Kidney (tissue), 13 donors: ENCODE measurements at regions not wholly inside any gene's neighbourhood (a gene's known extent, or its start where the extent isn't known, plus 50 kb on each side); places are given as distances from the start of the nearest gene placed in this dataset.

Source experiments
- DNase-seq, 5 donors: peaks; one replicate each; pipeline ENCODE4 v3.0.0-alpha.2; 2013 to 2020
- FAIRE-seq: peaks from 2 replicates; lab custom pipeline; 2012; peaks lifted over from hg19 to GRCh38; lab: Jason Lieb, UNC
- H3K27ac ChIP-seq, 2 donors: one replicate each; pipeline ENCODE4 v1.7.0; 2013; ENCODE audit warnings: low read depth in 2 of 2, low read length in 2 of 2, inconsistent platforms in 1 of 2
- H3K27me3 ChIP-seq: one replicate; pipeline ENCODE4 v1.7.1; 2013; ENCODE audit warnings: low read length, inconsistent platforms; ENCODE audit not compliant: control insufficient read depth, insufficient read depth
- H3K36me3 ChIP-seq, 3 donors: one replicate each; pipeline versions ENCODE4 v1.7.0 to v1.7.1; 2013; ENCODE audit warnings: low read length in 3 of 3, control low read depth in 1 of 3, inconsistent platforms in 1 of 3; ENCODE audit not compliant: insufficient read depth in 3 of 3, control insufficient read depth in 2 of 3
- H3K4me1 ChIP-seq, 3 donors: one replicate each; pipeline versions ENCODE4 v1.7.0 to v1.7.1; 2013; ENCODE audit warnings: low read length in 3 of 3, inconsistent platforms in 1 of 3, low read depth in 1 of 3; ENCODE audit not compliant: control insufficient read depth in 2 of 3, insufficient read depth in 2 of 3
- H3K4me3 ChIP-seq, 3 donors: one replicate each; pipeline versions ENCODE4 v1.7.0 to v1.8.1; 2013; ENCODE audit warnings: low read length in 3 of 3, control low read depth in 1 of 3, inconsistent platforms in 1 of 3
- H3K9ac ChIP-seq, 3 donors: one replicate each; pipeline versions ENCODE4 v1.7.0 to v1.7.1; 2013; ENCODE audit warnings: low read length in 3 of 3, control low read depth in 1 of 3, inconsistent platforms in 1 of 3
- H3K9me3 ChIP-seq, 3 donors: one replicate each; pipeline versions ENCODE4 v1.7.0 to v1.7.1; 2013; ENCODE audit warnings: low read length in 3 of 3, control low read depth in 1 of 3, inconsistent platforms in 1 of 3; ENCODE audit not compliant: control insufficient read depth in 2 of 3, insufficient read depth in 1 of 3
- CTCF ChIP-seq: IDR thresholded peaks from 3 replicates; pipeline ENCODE4 v1.5.1; 2012; ENCODE audit warnings: mild to moderate bottlenecking, moderate library complexity, borderline replicate concordance; ENCODE audit not compliant: insufficient read depth; ENCODE audit errors: extremely low read depth
- intact Hi-C: fragments of 100-400 bp; cut with DNase I; formaldehyde crosslinking; loops from one replicate; pipeline ENCODE4 v1.11.1; 2022
- donor health status: control.
- donor health status: control.
- donor health status: control.
- donor health status: control.
- donor health status: control.
- donor health status: DM: yes; HTN: yes; CAD: no.
- donor health status: Normal renal cell carcinoma (clear cell type).

GRCh38 chr13:27673911-27674310 lies 52.2 kb downstream of the POLR1D start:
- H3K27me3 ChIP-seq: no peaks in the 10 kb centered on the region
- H3K27ac ChIP-seq: no peak overlapping the region
- no peak overlapping the region for H3K4me3 ChIP-seq
- peaks cover 0 to 2% (median 0%) of the 10 kb centered on the region in 3 donors for H3K9me3 ChIP-seq
- no peak overlapping the region for H3K9ac ChIP-seq
- no peak for FAIRE-seq
- H3K36me3 ChIP-seq: no peaks in the 10 kb centered on the region
- TF ChIP-seq CTCF: no peak
- DNase-seq: no peak
- H3K4me1 ChIP-seq: no peaks in the 10 kb centered on the region
- intact Hi-C loops: no loop called here

DNA sequence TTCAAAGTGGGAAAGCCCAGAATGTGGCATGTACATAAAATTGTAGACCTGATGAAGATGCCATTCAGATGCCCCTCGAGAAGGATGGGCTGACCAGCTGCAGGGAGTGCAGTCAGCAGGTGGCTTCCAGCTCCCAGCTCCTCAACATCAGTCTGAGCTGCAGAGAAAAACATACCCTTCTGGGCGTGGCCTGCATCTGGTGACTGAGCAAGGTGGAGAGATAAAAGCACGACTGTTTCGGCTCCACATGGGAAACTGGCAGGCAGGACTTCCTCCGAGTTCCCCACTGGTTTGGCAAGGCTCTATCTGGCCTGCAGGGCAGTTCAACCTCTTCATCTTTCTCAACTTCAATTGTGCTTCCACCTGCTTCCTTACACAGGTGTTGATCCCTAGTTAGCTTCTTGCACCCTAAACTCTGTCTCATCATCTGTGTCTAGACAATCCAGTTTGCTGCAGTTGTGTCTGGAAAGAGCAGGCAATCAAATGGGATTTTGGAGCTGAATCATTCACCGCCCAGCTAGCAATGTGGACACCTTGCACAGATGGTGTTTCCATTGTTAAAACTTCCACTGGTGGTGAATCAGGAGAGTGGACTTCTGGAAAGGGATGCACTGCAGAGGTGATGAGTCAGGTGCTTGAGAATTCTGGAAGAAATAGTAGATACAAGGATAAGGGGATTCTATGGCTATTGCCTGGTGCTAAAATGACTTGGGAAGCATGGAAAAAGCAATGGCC lies 56.8 kb downstream of the POLR1D start:
- TF ChIP-seq CTCF: no peak
- H3K9ac ChIP-seq: no peak overlapping the region
- no peaks in the 10 kb centered on the region for H3K36me3 ChIP-seq
- H3K9me3 ChIP-seq: no peaks in the 10 kb centered on the region
- FAIRE-seq (no peak), DNase-seq (no peak)
- H3K4me3 ChIP-seq: no peak overlapping the region
- no peaks in the 10 kb centered on the region for H3K27me3 ChIP-seq
- no peak overlapping the region for H3K27ac ChIP-seq
- intact Hi-C loops: no loop called here
- no peaks in the 10 kb centered on the region for H3K4me1 ChIP-seq

DNA sequence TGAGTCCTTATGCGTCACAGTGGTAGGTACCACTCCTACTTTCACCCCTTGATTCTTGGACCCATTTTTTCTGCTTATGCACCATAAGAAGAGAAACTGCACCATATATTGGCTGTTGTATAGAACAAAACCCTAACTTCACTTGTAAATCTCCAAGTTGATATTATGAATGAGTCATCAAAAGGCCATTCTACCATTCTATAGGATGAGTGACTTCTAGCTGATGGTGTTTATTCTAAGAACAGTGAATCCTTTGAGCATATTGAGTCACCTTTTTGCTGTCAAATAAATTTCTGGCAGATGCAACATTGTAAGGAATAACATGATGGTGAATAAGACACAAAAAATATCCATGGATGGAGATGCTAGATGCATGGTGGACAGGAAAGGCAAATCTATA lies 57.7 kb downstream of the POLR1D start:
- H3K4me3 ChIP-seq: no peak overlapping the region
- intact Hi-C loops: no loop called here
- FAIRE-seq: no peak
- H3K4me1 ChIP-seq: no peaks in the 10 kb centered on the region
- no peak overlapping the region for H3K9ac ChIP-seq
- no peak overlapping the region for H3K27ac ChIP-seq
- no peak for DNase-seq
- no peak for TF ChIP-seq CTCF
- no peaks in the 10 kb centered on the region for H3K9me3 ChIP-seq
- H3K27me3 ChIP-seq: no peaks in the 10 kb centered on the region
- H3K36me3 ChIP-seq: no peaks in the 10 kb centered on the region

- no peak overlapping the region for H3K4me3 ChIP-seq
- no peak for TF ChIP-seq CTCF
- no peak for DNase-seq
Observed at GRCh38 chr13:27679896-27680295, 58.2 kb downstream of the POLR1D start.

More at GRCh38 chr13:27679896-27680295, 58.2 kb downstream of the POLR1D start:
- Histone ChIP-seq H3K4me1 (no peaks in the 10 kb centered on the region), H3K27ac (no peak overlapping the region), H3K9ac (no peak overlapping the region), H3K36me3 (no peaks in the 10 kb centered on the region), H3K9me3 (no peaks in the 10 kb centered on the region), H3K27me3 (no peaks in the 10 kb centered on the region)
- intact Hi-C loops: no loop called here
- FAIRE-seq: no peak
